ENCODE measurements at regions not wholly inside any gene's neighbourhood (a gene's known extent, or its start where the extent isn't known, plus 50 kb on each side); places are given as distances from the start of the nearest gene placed in this dataset.

DNA sequence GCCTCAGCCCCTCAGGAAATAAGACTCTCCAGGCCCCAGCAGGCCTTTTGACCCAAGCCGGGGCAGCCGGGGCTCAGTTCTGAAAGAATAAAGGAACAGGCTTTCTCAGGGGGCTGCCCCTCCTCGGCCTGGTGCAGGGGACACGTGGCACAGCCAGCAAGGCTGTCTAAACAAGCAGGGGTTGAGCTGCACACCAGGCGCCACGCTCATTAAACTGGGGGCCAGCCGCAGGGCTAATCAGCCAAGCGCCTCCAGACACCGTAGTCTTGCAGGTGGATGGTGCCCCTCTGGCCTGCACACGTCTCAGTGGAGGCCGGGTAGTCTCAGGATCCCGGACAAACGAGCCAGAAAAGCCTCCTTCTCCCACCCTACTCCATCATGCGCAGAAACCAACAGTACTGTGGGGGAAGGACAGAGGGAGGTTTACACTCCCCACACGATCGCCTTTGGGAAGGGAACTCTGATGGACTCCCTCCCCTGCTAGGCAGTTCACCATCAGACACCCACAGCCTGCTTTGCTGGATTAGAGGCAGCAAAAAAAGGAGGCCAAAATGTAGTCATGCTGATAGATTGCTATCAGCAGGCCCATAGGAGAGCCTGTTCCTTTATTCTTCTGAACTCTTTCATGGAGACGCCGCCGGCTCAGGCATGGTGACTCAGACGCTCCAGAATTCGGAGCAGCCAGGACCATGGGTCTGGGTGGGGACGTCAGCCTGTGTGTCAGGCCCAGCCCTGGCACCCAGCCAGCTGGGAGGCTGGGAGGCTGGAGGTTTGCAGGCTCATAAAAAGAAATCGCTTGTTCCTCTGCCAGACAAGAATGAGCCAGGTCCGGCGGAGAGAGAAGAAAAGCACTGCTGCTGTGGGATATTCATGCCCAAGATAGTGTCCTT, 342.4 kb downstream of the BCOR start:
- peak; percentile 83 for ATAC-seq

DNA sequence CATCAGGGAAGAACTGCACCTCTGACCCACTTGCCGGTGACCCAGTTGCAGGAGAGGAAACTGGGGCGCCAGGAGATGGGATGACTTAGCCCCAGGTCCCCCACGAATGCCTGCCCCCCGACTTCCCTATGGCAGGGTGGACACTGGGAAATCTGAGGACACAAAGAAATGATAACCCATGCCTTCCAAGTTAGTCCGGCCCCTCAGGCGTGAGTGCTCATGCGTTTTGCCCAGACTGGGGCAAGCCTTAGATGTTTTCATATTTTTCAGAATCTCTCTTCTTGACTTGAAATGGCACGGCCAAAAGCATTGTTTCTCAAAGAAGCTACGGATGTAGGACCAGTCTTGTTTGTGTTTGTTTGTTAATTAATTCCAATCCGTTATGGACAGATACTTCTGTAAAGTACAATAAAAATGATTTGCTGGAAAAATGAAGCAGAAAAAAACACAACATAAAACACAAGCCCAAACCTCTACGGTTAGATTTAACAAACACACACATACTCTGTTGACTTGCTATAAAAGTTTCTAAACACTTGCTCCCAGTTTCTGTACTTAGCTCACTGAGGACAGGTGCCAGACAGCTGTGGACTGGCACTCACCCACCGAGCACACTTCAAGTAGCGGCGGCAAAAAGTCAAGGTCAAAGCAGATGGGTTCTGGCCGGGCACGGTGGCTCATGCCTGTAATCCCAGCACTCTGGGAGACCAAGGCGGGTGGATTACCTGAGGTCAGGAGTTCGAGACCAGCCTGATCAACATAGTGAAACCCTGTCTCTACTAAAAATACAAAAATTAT, 341.5 kb downstream of the BCOR start:
- ATAC-seq = no peak

DNA sequence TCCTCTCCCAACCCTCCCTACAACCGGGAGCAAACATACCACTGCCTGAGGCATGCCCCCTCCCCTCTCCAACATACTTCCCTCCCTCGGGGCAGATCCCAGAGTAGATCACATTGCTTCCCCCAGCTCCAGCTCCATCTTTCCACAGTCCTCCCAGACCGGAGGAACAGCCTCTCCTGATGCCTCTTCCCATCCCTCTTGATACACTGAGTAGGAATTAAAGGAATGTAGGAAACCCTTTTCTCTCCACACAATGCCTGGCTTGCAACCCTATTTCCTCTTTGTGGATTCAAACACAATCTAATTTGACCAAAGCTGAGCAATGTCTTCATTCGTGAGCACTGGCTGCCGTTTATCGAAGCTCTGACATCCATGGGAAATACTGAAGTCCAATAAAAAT, 339.8 kb downstream of the BCOR start:
- ATAC-seq = no peak

DNA sequence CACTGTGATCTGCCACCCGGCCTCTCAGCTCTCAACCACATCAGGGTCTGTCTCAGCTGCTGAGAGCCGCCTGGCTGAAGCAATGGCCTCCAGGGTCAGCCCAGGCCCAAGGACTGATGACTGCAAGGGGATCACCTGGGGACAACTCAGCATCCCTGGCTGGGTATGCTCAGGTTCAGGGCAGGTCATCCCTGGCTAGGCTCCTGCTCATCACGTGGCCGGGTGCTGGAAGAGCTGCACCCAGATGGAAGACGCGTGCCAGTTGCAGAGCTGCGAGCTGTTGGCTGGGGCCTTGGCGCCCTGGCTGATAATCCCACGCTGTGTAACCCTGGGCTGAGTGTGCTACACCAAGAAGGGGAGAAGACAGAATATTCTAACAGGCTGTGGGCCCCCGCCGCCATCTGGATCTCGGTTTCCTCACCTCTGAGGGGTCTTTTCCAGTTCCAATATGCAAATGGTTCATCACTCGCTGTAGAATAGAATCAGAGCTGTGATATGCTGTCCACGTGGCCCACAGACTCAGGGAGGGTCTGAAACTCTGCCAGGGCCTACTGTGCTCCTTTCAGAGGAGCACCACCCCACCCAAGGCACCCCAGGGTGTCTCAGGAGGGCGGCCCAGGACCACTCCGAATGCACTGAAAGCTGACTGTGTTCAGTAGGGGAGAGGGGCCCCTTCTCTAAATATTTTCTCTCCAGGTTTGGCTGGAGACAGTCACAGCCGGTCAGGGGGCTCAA, 338.8 kb downstream of the BCOR start:
- no peak for ATAC-seq

DNA sequence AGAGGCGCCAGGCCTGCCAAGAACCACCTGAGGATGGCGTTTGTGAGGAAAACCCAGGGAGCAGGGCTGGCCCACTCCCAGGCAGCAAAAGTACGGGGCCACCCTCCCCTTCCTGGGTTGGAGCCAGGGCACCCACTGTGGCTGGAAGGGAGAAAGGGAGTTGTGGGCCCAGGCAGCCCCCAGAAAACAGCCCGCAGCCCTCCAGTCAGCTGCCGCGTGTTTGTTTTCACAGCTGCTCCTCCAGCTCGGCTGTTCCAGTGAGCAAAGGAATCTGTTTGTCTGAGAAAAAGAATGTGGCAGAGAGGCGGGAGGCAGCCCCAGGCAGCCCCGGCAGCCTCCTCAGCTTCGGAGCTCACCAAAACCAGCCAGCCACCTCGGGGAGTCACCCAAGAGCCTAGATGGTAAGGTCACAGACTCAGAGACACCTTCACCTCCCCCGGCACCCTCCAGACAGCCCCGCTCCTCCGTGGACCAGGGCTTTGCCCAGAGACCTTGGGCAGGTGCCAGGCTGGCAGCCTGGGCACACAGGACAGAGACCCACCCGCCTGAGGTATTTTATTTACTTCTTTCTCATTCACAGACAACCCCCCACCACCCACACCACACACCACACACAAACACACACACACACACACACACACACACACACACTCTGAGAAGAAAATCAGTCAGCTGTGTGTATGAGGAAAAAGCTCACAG, 338.1 kb downstream of the BCOR start:
- ATAC-seq = no peak

DNA sequence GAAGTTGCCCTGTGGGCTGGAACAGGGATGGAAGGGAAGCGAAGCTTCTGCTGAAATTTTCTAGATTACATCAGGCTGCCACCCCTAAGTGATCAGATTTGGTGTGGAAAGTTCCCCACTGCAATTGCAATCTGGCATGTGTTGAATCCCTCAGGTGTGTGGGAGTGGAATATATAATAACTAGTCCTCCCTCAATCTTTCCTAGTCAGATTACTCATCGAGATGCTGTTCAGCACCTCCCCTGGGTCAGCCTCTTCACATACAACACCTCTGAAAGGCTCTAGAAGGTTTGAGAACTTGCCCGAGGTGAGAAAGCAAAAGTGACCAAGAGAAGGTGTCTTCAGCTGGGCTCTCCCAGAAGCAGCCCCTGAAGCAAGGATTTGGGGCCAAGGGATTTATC, 336.8 kb downstream of the BCOR start:
- ATAC-seq = no peak

DNA sequence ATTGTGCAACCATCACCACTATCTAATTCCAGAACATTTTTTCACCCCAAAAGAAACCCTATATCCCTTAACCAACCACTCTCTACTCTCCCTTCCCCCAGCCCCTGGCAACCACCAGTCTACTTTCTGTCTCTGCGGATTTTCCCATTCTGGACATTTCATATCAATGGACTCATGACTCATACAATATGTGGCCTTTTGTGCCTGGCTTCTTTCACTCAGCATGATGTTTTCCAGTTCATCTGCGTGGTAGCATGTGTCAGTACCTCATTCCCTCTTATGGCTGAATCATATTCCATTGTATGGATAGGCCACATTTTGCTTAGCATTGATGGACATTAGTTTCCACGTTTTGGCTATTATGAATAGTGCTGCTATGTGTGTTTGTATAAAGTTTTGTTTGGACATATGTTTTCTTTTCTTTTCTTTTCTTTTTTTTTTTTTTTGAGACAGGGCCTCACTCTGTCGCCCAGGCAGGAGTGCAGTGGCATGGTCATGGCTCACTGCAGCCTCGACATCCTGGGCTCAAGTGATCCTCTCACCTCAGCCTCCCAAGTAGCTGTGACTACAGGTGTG, 335.4 kb downstream of the BCOR start:
- ATAC-seq = no peak

DNA sequence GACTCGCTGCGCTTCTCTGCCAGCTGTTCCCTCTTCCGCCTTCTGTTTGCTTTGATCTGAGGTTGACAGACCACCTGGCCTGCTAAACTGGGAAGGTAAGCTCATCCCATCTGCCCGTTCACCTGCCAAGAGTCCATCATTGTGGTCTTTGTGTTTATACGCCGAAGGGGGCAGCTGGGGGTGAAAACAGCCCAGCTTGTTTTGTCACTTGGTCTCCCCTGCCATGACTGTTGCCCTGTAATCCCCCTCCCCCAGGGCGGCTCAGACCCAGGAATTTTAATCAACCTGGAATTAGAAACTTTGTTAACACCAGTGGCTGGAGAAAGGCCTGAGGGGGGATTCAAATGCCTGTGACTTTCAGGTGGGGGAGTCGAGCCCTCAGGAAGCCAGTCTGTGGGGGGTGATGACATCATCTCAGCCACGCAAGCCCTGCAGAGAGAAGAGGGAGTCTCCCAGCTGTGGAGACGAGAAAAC, 333.3 kb downstream of the BCOR start:
- no peak for ATAC-seq

DNA sequence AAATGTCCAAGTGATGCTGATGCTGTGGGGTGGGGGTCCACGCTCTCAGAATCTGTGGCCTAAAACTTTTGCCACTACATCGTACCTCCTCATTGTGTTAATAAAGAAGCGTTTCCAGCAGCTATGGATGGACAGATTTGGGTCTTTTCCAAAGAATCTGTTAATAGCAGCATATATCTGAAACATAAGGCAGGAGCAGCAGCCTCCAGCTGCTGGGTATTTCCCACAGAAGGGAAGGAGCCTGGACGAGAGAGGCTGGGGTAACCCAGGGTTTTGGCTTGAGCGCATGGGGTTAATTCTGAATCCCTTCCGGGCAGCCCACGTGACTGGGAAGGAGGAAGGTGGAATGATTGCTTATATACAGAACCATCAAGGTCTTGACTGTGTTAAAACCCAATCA, 332.4 kb downstream of the BCOR start:
- no peak for ATAC-seq

DNA sequence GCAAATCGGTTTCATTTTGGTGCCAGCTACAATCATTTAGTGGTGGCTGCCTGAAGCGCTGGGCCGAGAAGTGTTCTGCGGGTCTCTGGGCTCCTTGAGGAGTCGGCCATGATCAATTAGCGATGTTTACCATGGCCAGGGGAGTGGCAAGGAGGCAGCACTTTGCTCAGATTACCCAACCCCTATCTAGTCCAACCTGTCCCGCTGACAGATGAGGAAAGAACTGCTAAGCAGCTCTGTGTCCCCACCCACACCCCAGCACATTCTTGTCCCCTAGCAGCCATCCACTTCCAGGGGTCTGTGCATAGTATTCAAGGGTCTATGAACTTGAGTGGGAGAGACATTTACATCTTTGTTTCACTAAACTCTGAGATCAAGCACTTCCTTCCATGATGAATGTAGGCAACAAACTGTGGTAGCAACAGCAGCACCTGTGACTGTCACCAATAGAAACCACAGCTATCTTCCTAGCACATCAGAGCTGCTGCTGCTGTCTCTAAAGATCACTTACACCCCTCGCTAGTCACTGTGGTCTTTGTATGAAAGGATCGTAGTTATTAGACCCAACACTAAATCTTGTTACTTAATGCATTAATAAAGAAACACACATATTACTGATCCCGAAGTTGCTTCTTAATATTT, 331.6 kb downstream of the BCOR start:
- peak; percentile 74 for ATAC-seq

DNA sequence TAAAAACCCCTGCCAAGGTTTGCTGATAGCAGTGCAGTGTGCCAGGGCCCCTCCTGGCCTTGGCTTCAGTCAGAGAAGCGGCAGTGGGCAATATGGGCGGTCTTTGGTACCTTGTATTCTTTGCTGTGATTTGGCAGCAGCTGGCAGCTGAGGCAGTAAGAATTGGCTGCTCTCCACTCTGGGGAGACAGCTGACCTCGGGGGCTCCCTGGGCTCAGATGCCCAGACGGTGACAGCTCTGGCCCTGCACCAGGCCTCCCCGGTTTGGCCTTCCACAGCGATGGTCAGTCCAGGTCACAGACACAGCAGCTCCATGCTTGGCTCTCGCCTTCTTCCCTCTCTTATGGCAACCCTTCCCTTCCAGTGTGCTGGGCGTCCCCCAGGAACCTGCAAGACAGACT, 330.9 kb downstream of the BCOR start:
- ATAC-seq = no peak

DNA sequence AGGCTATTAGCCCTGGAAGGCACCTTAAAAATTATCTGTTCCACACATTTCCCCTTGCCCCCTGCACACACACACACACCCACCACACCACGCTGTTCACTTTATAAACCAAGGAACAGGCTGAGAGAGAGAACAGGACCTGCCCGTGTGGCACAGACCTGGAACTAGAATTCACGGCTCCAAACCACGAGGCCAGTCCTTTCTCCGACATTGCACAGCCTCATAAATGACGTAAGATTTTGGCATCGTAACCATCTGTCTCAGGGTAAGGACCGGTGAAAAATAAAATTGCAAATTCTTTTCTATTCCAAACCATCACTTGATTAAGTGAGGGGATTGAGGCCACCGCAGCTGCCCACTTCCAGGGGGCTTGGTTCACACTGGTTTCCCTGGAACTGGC, 330.3 kb downstream of the BCOR start:
- no peak for ATAC-seq

DNA sequence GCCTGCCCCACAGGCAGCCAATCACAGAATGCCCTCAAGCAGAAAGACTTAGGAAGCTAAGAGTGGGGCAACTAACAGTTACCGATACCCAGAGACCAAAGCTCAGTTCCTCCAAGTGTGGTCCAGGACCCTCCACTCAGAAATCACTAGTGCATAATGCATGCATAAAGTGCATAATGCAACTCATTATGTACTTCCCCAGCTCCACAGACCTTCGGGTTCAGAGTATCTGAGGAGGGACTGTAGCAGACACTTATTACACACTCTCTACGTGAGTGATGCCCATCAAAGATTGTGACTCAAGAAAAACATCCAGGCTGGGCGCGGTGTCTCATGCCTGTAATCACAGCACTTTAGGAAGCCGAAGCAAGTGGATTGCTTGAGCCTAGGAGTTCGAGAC, 328.0 kb downstream of the BCOR start:
- no peak for ATAC-seq

DNA sequence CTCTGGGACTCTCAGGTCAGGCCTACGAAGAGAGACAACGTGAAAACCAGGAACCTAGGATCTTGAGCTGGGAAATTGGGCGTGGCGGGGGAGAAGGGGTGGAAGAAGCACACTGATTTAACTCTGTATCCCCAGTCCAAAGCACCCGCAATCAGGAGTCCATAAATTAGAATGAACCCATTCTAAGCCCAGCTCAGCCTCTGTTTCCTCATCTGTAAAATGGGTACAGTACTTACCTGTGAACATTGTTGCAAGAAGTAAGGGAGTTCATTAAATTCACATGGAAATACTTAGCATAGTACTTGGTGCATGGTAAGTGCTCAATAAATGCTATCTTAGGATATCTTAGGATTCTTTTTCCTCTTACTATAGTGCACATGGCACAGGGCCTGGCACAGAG, 326.7 kb downstream of the BCOR start:
- no peak for ATAC-seq

DNA sequence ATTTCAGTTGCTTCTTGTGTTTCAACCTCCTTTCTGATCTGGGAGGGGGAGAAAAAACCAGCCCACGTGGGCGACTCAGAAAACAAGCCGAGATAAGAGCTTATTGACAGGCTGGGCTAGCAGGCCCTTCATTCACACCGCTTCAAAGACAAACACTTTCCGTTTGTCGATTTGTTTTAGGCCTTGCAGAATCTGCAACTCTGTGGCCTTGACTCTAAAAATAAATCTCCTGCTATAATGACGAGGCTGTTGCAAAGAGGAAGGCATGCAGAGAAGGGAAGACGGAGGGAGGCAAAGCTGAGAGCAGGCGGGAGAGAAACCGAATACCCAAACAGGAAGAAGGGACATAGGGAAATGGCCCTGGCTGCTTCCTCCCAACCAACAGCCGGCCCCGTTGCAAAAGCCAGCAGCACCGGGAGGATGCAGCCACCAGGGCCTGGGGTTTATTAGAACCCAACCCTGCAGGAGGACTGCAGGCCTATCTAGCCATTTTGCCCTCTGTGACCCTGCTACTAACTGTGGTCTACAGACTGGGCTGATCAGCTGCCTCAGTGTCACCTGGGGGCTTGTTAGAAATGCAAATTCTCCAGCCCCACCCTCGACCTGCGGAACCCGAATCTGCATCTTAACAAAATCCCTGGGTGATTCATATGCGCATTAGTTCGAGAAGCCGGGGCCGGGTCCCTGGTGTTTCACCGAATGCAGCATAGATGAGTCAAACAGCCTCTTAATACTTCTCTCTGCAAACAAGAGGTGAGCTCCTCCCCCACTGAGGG, 325.5 kb downstream of the BCOR start:
- ATAC-seq = peak; percentile 89

DNA sequence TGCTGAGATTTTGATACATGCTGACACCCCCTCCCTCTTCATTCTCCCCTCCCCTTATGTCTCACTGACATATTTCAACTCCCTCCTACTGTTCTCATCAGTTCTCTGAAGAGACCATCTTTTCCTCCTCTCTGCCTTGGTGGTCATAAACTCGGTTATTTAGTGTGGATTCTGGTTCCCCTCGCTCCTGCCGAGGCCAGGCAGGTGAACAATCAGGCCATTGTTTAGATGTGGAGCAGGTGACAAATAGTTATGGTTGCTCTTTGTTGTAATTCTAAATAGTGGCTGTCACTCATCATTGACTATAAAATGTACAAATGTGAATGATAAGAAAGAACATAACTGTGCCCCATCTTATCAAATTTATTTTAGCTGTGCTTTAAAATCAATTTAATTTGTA, 324.6 kb downstream of the BCOR start:
- no peak for ATAC-seq

DNA sequence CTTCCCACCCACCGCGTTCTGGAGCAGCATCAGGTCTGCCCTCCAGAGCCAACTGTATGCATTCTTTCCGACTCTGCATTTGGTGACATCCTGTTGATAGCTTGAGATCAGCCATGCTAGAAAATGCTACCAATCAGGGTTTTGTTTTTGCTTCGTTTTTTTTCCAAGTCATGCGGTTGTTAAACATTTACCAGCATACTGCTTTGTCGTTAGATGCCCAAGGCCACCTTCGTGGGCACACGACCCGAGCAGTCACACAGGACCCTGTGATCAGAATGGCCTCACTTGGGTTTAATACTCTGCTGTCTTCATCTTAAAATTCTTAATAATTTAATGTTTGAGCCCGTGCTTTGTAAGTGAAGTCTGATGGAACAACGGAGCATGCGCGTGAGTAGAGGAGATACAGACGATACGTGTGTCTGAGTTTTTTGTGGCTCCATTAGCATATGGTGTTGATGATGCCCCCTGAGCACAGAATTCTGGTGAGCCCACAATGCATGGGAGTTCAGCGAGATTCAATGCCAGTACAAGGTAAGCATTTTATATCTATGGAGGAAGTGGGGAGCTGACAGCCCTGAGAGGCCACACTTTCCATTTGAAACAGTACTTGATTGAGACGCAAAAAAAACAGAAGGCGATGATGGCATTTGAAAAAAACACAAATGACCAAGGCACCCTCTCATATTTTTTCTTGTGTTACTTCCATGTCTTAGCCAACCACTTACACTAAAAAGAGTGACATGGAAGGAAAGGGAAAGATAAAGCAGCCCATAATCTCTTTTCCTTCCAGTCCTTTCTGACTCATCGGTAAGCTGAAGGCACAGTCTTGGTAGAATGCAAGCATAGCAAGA, 323.6 kb downstream of the BCOR start:
- ATAC-seq = peak; percentile 41

DNA sequence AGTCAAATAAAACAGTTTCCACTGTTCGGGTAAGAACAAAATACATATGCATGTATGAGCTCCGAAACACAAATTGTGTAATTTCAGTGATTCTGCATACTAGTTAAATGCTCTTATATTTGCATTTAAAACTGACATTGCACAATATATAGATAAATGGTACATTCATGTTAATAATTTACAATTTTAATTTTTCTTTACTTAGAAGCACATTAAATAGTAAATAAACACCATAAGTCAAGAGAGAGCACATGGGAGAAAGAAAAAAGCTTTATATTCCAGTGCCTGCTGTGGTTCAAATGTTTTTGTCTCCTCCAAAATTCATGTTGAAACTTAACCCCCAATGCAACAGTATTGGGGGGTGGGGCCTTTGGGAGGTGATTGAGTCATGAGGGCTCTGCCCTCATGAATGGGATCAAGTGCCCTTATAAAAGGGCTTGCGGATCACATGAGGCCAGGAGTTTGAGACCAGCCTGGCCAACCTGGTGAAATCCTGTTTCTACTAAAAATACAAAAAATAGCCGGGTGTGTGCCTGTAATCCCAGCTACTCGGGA, 322.9 kb downstream of the BCOR start:
- ATAC-seq = no peak

DNA sequence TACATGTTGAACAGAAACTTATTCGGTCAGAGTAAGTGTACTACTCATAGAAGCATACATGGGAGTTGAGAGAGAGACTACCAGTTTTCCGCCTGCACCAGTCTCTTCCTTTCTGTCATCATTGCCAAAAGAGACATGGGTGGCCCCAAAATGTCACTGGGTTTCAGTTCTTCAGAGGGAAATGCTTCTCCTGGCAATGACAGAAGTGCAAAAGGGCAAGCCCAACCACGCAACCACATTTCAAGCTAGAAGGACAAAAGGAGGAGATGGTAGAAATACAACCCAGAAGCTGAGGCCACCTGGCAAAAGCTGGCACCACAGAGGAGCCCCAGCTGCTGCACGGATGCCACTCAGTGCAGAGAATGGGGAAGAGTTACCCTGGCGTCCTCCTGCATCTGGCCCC, 320.1 kb downstream of the BCOR start:
- no peak for ATAC-seq

Measured in esophagus mucosa (tissue), 1 donor.